ENCODE measurements at regions not wholly inside any gene's neighbourhood (a gene's known extent, or its start where the extent isn't known, plus 50 kb on each side); places are given as distances from the start of the nearest gene placed in this dataset.

GRCh38 chr1:82220754-82221153 lies 420.0 kb downstream of the ADGRL2 start:
- DNase-seq = no peak

DNA sequence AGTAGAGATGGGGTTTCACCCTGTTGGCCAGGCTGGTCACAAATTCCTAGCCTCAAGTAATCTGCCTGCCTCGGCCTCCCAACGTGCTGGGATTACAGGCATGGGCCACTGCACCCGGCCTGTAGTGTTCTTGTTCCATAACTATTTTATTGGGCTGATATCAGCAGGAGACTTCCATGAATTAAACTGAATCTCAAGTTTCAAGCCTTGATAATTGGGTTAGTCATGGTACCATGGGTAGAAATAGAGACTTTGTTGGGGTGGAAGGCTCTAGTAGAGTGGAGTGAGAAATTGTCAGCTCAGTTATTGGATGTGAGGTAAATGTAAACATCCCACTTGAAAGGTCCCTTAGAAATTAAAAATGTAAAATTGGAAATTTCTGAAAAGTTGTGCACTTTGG lies 419.1 kb downstream of the ADGRL2 start:
- DNase-seq = no peak

GRCh38 chr1:82218846-82219245 lies 418.1 kb downstream of the ADGRL2 start:
- DNase-seq = no peak

- no peak for DNase-seq
Measured at GRCh38 chr1:82215853-82216175, 415.1 kb downstream of the ADGRL2 start.

DNA sequence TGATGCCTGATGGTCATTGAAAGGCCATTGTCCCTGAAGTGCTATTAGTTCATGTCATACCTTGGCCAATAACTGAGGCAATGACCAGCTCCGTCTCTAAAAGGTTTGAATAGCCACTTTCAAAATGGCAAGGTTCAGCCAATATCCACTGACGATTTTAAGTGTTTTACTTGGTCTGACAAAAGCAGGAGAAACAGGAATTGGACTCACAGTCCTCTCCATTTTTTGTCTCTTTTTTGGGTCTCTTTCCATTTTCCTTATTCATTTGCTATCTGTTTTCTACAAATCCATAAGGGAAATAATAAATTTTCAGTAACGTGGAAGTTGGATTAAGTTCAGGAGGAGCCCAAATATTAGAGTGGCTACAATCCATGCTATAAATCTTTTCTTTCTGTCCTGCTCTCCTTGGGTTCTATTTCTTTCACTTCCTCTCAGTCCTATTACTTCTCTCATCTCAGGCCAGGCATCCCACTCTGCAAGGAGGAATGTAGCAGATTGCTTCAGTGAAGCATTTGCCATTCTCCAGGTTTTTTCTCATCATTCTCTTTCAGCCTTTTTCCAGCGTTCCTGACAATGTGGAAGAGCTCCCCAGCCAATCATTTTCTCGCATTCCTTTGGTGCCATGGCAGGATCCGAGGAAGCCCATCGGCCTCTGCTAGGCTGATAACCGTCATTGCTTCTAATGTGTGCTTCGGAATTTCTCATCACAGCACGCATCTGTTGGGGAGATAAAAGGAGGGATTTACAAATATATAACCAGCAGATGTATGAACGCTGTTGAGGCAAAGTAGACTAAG lies 414.5 kb downstream of the ADGRL2 start:
- no peak for DNase-seq

- no peak for DNase-seq
Measured at GRCh38 chr1:82214606-82215005, 413.9 kb downstream of the ADGRL2 start.

DNA sequence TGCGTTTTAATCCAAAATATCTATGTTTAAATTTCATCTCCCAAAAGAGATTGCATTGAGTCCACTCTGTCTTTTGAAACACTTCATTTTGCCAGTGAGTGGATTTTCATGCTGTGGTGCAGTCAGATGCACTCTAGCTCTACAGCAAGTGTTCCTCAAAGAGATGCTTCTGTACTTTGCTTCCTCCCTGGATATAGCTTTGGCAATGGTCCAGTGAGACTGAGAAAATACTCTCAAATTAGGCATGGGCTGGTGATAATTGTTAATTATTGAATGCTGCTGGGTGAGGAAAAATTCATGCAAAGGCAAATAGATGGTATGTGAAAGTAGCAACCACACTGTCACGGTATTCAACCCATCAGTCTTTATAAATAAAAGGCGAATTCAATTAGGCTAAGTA lies 396.9 kb downstream of the ADGRL2 start:
- no peak for DNase-seq

DNA sequence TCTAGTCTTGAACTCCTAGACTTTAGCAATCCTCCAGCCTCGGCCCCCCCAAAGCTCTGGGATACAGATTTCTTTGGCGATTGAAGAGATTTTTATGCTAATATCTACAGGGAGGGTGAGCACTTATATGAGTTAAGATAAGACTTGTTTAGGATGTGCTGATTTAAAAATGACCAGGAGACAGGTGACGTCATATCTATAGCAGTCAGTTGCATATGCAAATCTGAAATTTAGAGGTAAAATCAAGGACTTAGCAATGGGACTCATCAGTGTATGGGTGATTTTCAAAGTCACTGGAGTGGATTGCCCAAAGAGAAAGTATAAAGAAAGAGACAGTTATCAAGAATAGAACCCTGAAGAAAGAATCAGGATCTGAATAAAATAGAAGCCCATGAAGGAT lies 394.5 kb downstream of the ADGRL2 start:
- DNase-seq = no peak

DNA sequence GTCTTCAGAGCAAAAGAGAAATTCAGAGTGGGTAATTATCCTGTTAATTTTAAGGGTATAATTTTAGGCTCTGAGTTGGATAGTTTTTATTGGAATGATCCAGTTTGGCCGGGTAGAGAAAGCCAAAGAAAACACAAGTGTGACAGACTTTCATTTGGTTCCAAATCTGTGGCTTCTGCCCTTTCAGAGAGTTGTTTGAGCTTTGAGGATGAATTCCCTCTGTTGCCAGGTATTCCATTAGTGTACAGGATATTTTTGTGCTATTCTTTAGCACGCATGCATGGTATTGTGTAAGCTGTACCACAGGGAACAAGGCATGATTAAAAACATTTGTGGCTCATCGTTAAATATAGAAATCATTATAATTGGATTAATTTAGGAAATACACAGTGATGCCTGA lies 384.4 kb downstream of the ADGRL2 start:
- no peak for DNase-seq

- no peak for DNase-seq
Measured at GRCh38 chr1:82181846-82182245, 381.1 kb downstream of the ADGRL2 start.

DNA sequence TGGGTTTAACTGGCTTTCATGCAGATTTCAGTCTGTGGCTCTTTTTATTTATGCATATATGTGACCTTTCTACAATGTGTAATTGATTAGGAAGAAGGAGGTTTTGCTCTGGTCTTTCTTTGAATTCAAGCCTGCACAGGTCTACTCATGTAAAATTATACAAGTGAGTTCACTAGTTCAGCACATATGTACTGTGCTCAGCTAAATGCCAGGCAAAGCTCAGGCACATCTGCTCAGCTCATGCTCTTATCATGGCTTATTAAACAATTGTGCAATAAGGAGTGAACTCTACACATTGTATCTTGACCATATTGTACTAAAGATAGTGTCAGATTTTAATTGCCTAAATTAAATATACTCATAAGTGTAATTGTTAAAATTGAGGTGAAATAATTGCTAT lies 378.4 kb downstream of the ADGRL2 start:
- DNase-seq = no peak

GRCh38 chr1:82177192-82177591 lies 376.5 kb downstream of the ADGRL2 start:
- DNase-seq = no peak

- DNase-seq = no peak
Measured at GRCh38 chr1:82171955-82172354, 371.2 kb downstream of the ADGRL2 start.

DNA sequence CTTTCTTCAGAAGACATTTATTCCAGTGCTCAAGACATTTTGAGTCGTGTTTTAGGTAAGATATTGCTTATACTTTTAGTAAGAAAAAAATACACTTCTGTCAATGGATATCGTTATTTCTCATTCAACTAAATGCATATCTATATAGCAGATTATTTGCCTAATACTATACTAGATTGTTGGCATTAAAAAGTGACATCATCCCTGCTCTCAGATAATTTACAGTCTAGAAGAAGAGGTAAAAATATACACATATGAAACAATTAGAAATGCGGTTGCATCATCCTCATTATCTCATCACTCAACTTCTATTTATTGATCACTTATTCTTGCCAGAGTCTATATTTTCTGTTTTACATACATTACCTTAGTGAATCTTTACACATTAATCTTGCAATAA lies 367.7 kb downstream of the ADGRL2 start:
- DNase-seq = no peak

DNA sequence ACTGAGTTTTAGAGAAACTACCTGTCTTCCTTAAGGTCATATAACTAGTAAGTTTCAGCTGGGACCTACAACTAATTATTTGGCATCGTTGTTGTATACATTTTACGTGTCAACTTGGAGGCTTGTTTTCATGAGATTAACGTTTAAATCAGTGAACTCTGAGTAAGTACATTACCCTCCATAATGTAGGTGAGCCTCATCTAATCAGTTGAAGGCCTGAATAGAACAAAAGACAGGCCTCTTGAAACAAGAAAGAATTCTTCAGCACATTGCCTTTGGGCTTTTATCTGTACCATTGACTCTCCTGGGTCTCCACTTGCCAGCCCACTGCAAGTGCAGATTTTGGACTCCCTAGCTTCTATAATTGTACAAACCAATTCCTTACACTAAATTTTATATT lies 364.6 kb downstream of the ADGRL2 start:
- no peak for DNase-seq

GRCh38 chr1:82162486-82163420 lies 362.0 kb downstream of the ADGRL2 start:
- no peak for DNase-seq

- no peak for DNase-seq
Measured at GRCh38 chr1:82161700-82162141, 361.0 kb downstream of the ADGRL2 start.

DNA sequence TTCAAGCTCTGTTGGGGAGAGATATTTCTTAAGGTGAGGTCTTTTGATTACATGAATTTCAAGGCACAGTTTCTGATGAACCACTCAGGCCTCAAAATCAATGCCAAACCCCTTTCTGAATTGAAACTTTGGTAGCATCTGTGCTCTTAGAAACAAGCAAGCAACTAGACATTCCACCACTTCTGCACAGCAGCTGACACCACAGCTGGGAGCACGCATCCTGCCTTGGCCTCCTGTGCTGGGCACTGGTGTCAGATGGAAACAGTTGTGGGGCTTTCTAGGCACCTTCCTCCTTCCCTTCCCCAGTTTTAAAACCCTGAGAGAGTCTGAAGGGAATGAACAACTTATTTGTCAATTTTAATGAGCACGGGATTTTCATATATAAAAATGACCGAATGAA lies 360.2 kb downstream of the ADGRL2 start:
- DNase-seq = no peak

GRCh38 chr1:82160036-82160435 lies 359.3 kb downstream of the ADGRL2 start:
- DNase-seq = no peak

- DNase-seq = no peak
Measured at GRCh38 chr1:82158981-82159380, 358.2 kb downstream of the ADGRL2 start.

DNA sequence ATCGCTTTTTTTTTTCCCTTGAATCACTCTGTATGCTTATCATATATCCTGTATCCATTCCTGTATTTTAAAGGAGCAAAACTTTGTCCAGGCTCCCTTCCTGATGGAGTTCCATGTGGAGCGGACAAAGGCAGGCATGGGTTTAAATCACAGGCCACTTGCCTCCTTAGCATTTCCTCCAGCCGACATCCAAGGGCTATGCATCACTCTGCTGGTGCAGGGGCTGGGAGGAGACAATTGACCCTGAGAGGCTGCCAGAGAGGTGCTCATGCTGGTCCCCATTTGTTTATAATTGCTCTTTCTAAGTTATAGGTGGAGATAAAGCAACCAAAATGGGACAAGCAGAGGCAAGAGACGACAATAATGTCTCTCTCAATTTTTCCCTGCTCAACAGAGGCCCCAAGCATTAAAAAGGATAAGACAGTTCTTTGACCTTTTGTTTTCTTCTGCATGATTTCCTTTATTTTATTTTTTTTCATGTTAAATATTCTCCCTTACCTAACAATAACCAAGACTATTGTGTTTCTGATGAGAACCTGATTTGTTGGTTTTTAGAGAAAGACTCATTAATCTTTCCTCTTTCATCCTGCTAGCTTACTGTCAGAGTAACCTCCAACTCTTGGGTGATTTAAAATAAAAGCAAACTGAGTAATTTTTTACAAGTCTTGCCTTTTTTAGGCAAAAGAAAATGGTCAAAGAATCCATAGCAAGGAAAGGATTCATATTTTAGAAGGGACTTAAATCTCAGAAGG lies 353.7 kb downstream of the ADGRL2 start:
- no peak for DNase-seq

GRCh38 chr1:82153752-82154151 lies 353.0 kb downstream of the ADGRL2 start:
- no peak for DNase-seq

GRCh38 chr1:82153272-82153629 lies 352.5 kb downstream of the ADGRL2 start:
- no peak for DNase-seq
